B cell (primary cell): ENCODE measurements at regions not wholly inside any gene's neighbourhood (a gene's known extent, or its start where the extent isn't known, plus 50 kb on each side); places are given as distances from the start of the nearest gene placed in this dataset.

Experiments used
- ATAC-seq: fragments of 200-7000 bp; cut with Tn5 transposase; one replicate; pipeline ENCODE4 v1.10.0; 2021; ENCODE audit warnings: low read depth, mild to moderate bottlenecking, moderate number of reproducible peaks, moderate library complexity
- CTCF ChIA-PET: fragments of 350-600 bp; sonication (Branson Sonifier 250); formaldehyde crosslinking; loops from one replicate; lab custom pipeline; 2021; ENCODE audit warnings: antibody characterized with exemption, inconsistent platforms; lab: Charles Lee
- POLR2A ChIA-PET: fragments of 350-600 bp; sonication (Branson Sonifier 250); formaldehyde crosslinking; loops from one replicate; lab custom pipeline; 2021; ENCODE audit warnings: antibody characterized with exemption; lab: Charles Lee
- DNase-seq: peaks from one replicate; pipeline ENCODE4 v3.0.0; 2013
- H2AFZ ChIP-seq: 2 replicates; pipeline ENCODE4 v1.6.1; 2012; ENCODE audit warnings: mild to moderate bottlenecking, low read depth, low read length; ENCODE audit not compliant: insufficient read depth, poor library complexity, severe bottlenecking
- H3K27ac ChIP-seq, 2 donors: 1 replicate in 1 of 2; 2 replicates in 1 of 2; pipeline ENCODE4 v1.5.1; 2012 to 2013; ENCODE audit warnings: low read length in 2 of 2, mild to moderate bottlenecking in 2 of 2, moderate library complexity in 1 of 2
- H3K27me3 ChIP-seq, 4 experiments: fragments of 200-600 bp in 1 of 4; sonication (generic) in 1 of 4; replicated peaks in 1 of 4; 1 replicate in 2 of 4; 2 replicates in 2 of 4; pipeline versions ENCODE4 v1.6.1 to v1.7.0; 2013 to 2016; ENCODE audit warnings: low read length in 3 of 4, mild to moderate bottlenecking in 2 of 4, mixed read lengths in 1 of 4, moderate library complexity in 1 of 4; ENCODE audit not compliant: insufficient read depth in 4 of 4, control insufficient read depth in 3 of 4; ENCODE audit errors: control extremely low read depth in 1 of 4
- H3K36me3 ChIP-seq, 2 experiments: replicated peaks in 1 of 2; 1 replicate in 1 of 2; 2 replicates in 1 of 2; pipeline versions ENCODE4 v1.6.1 to v1.7.1; 2013; ENCODE audit warnings: low read length in 1 of 2; ENCODE audit not compliant: insufficient read depth in 2 of 2, control insufficient read depth in 1 of 2; ENCODE audit errors: control extremely low read depth in 1 of 2, extremely low read depth in 1 of 2
- H3K4me1 ChIP-seq, 2 donors: fragments of 200-600 bp in 1 of 2; sonication (generic) in 1 of 2; 1 replicate in 1 of 2; 2 replicates in 1 of 2; pipeline versions ENCODE4 v1.5.1 to v1.6.1; 2013 to 2017; ENCODE audit warnings: low read length in 2 of 2; ENCODE audit not compliant: control insufficient read depth in 2 of 2, insufficient read depth in 2 of 2
- H3K4me2 ChIP-seq: replicated peaks from 2 replicates; pipeline ENCODE3; 2012; ENCODE audit warnings: mild to moderate bottlenecking, low read depth, low read length; ENCODE audit not compliant: poor library complexity, severe bottlenecking
- H3K4me3 ChIP-seq, 5 experiments: fragments of 200-600 bp in 1 of 5; sonication (generic) in 1 of 5; 1 replicate in 3 of 5; 2 replicates in 2 of 5; pipeline versions ENCODE4 v1.5.1 to v1.7.0; 2011 to 2016; ENCODE audit warnings: low read length in 4 of 5, mild to moderate bottlenecking in 4 of 5, low read depth in 2 of 5, control low read depth in 1 of 5, moderate library complexity in 1 of 5; ENCODE audit not compliant: insufficient read depth in 1 of 5; ENCODE audit errors: control extremely low read depth in 1 of 5, extremely low read depth in 1 of 5
- H3K79me2 ChIP-seq: fragments of 200-600 bp; sonication (generic); one replicate; pipeline ENCODE4 v1.6.0; 2016; ENCODE audit warnings: low read length; ENCODE audit not compliant: control insufficient read depth, insufficient read depth
- H3K9ac ChIP-seq: fragments of 200-600 bp; sonication (generic); 2 replicates; pipeline ENCODE4 v1.6.1; 2017; ENCODE audit warnings: mild to moderate bottlenecking, low read length, moderate library complexity
- H3K9me3 ChIP-seq, 3 donors: one replicate each; pipeline versions ENCODE4 v1.6.1 to v1.7.1; 2013; ENCODE audit warnings: low read length in 2 of 3; ENCODE audit not compliant: control insufficient read depth in 2 of 3, insufficient read depth in 1 of 3; ENCODE audit errors: control extremely low read depth in 1 of 3
- H4K20me1 ChIP-seq: 2 replicates; pipeline ENCODE4 v1.6.0; 2012; ENCODE audit warnings: mild to moderate bottlenecking, low read length; ENCODE audit not compliant: insufficient read depth, control insufficient read depth, poor library complexity, severe bottlenecking
- H3K27ac Mint-ChIP-seq: one replicate; pipeline ENCODE4 v1.8.0; 2021; ENCODE audit warnings: mixed read lengths
- H3K27me3 Mint-ChIP-seq: one replicate; pipeline ENCODE4 v1.8.0; 2021; ENCODE audit warnings: mixed read lengths
- H3K4me1 Mint-ChIP-seq: one replicate; pipeline ENCODE4 v1.8.0; 2021; ENCODE audit warnings: mixed read lengths
- H3K4me3 Mint-ChIP-seq: one replicate; pipeline ENCODE4 v1.8.0; 2021; ENCODE audit warnings: mixed read lengths
- H3K9me3 Mint-ChIP-seq: one replicate; pipeline ENCODE4 v1.8.0; 2022; ENCODE audit warnings: mixed read lengths; ENCODE audit not compliant: insufficient read depth
- EZH2 ChIP-seq: IDR thresholded peaks from 2 replicates; pipeline ENCODE4 v1.6.1; 2012; ENCODE audit warnings: borderline replicate concordance, low read depth, mild to moderate bottlenecking, moderate library complexity, low read length; ENCODE audit not compliant: insufficient read depth, poor library complexity, severe bottlenecking
- WGBS: methylation state at CpG from one replicate; pipeline ENCODE4 v1.1.5; 2013; ENCODE audit warnings: missing lambda C conversion rate; ENCODE audit not compliant: insufficient coverage; 5-methylcytosine and 5-hydroxymethylcytosine counted together
- intact Hi-C: fragments of 100-400 bp; cut with micrococcal nuclease; formaldehyde crosslinking; loops from one replicate; pipeline ENCODE4 v1.10.0; 2022
- TF ChIP-seq, protein P1 (sequence below): fragments of 200-600 bp; IDR thresholded peaks from one replicate; pipeline ENCODE4 v1.8.0; 2022; ENCODE audit warnings: antibody characterized with exemption, mild to moderate bottlenecking

- Histone ChIP-seq H2AFZ (no peak overlapping the region), H3K4me2 (no peak overlapping the region), H3K79me2 (no peaks in the 10 kb centered on the region), H3K4me1 (no peaks in the 10 kb centered on the region), H3K27ac (no peak overlapping the region), H3K27me3 (no peaks in the 10 kb centered on the region), H4K20me1 (no peaks in the 10 kb centered on the region), H3K9me3 (no peaks in the 10 kb centered on the region), H3K9ac (no peak overlapping the region), H3K4me3 (no peak overlapping the region), H3K36me3 (no peaks in the 10 kb centered on the region)
- no peak for ATAC-seq
- DNase-seq: no peak
- WGBS: no CpG with 5 or more reads among the region's 4 CpGs
- intact Hi-C loops: no loop called here
- H3K4me3 Mint-ChIP-seq: no peak overlapping the region
- no peak overlapping the region for H3K27ac Mint-ChIP-seq
- peaks cover 3% of the 10 kb centered on the region for H3K4me1 Mint-ChIP-seq
- TF ChIP-seq EZH2: no peak
- TF ChIP-seq, protein P1, sequence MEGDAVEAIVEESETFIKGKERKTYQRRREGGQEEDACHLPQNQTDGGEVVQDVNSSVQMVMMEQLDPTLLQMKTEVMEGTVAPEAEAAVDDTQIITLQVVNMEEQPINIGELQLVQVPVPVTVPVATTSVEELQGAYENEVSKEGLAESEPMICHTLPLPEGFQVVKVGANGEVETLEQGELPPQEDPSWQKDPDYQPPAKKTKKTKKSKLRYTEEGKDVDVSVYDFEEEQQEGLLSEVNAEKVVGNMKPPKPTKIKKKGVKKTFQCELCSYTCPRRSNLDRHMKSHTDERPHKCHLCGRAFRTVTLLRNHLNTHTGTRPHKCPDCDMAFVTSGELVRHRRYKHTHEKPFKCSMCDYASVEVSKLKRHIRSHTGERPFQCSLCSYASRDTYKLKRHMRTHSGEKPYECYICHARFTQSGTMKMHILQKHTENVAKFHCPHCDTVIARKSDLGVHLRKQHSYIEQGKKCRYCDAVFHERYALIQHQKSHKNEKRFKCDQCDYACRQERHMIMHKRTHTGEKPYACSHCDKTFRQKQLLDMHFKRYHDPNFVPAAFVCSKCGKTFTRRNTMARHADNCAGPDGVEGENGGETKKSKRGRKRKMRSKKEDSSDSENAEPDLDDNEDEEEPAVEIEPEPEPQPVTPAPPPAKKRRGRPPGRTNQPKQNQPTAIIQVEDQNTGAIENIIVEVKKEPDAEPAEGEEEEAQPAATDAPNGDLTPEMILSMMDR: no peak
- H3K9me3 Mint-ChIP-seq: no peaks in the 10 kb centered on the region
- POLR2A ChIA-PET: no interaction called here
- CTCF ChIA-PET: no interaction called here
- H3K27me3 Mint-ChIP-seq: no peaks in the 10 kb centered on the region
Observed at GRCh38 chr9:105968811-105969466, 274.6 kb downstream of the TMEM38B start.

- intact Hi-C loops: no loop called here
- Mint-ChIP-seq H3K9me3 (no peaks in the 10 kb centered on the region), H3K27me3 (no peaks in the 10 kb centered on the region), H3K4me3 (no peak overlapping the region), H3K27ac (no peak overlapping the region), H3K4me1 (peaks cover 3% of the 10 kb centered on the region)
- H3K4me3 ChIP-seq: no peak overlapping the region
- no peaks in the 10 kb centered on the region for H3K36me3 ChIP-seq
- CTCF ChIA-PET: no interaction called here
- DNase-seq (no peak), ATAC-seq (no peak)
- WGBS: 60% methylated on average over 1 of the region's 1 CpG
- TF ChIP-seq, protein P1: no peak
- TF ChIP-seq EZH2: no peak
- H3K27ac ChIP-seq: no peak overlapping the region
- POLR2A ChIA-PET: no interaction called here
- H3K9me3 ChIP-seq: no peaks in the 10 kb centered on the region
- no peaks in the 10 kb centered on the region for H4K20me1 ChIP-seq
- H3K9ac ChIP-seq: no peak overlapping the region
- no peak overlapping the region for H2AFZ ChIP-seq
- no peaks in the 10 kb centered on the region for H3K27me3 ChIP-seq
- no peak overlapping the region for H3K4me2 ChIP-seq
- no peaks in the 10 kb centered on the region for H3K4me1 ChIP-seq
- no peaks in the 10 kb centered on the region for H3K79me2 ChIP-seq
Observed at GRCh38 chr9:105969636-105970035, 275.3 kb downstream of the TMEM38B start.
